VCaP (cell line): ENCODE measurements at regions not wholly inside any gene's neighbourhood (a gene's known extent, or its start where the extent isn't known, plus 50 kb on each side); places are given as distances from the start of the nearest gene placed in this dataset.
A peak's percentile ranks its signal among the peaks of the same experiment; 100 is the strongest.

Source experiments
- H3K27ac ChIP-seq: fragments of 450-650 bp; 2 replicates; pipeline ENCODE4 v1.5.1; 2017
- CTCF ChIP-seq: fragments of 450-650 bp; conservative IDR thresholded peaks from 2 replicates; pipeline ENCODE4 v1.5.1; 2017; ENCODE audit warnings: mild to moderate bottlenecking, moderate library complexity

GRCh38 chr5:152560512-152561137 is 155.5 kb upstream of the NMUR2 start:
- peak; percentile 76 for TF ChIP-seq CTCF
- no peak overlapping the region for H3K27ac ChIP-seq

- TF ChIP-seq CTCF, result no peak
- no peak overlapping the region for H3K27ac ChIP-seq
Measured at GRCh38 chr5:152568016-152568415, 162.9 kb upstream of the NMUR2 start.

- TF ChIP-seq CTCF, result no peak
- H3K27ac ChIP-seq, result no peak overlapping the region
Measured at GRCh38 chr5:152572812-152573211, 167.7 kb upstream of the NMUR2 start.

- no peak for TF ChIP-seq CTCF
- no peak overlapping the region for H3K27ac ChIP-seq
Measured at GRCh38 chr5:152584103-152584502, 179.0 kb upstream of the NMUR2 start.

- peak; percentile 24; the same call in 1 of the 2 replicates for TF ChIP-seq CTCF
- H3K27ac ChIP-seq, result no peak overlapping the region
Measured at GRCh38 chr5:152592416-152592815, 187.3 kb upstream of the NMUR2 start.

- TF ChIP-seq CTCF, result peak; percentile 40; the same call in 1 of the 2 replicates
- no peak overlapping the region for H3K27ac ChIP-seq
Measured at GRCh38 chr5:152593388-152593787, 188.3 kb upstream of the NMUR2 start.

- TF ChIP-seq CTCF, result no peak
- no peak overlapping the region for H3K27ac ChIP-seq
Measured at GRCh38 chr5:152595405-152595804, 190.3 kb upstream of the NMUR2 start.
